ENCODE measurements at regions not wholly inside any gene's neighbourhood (a gene's known extent, or its start where the extent isn't known, plus 50 kb on each side); places are given as distances from the start of the nearest gene placed in this dataset.
A peak's percentile ranks its signal among the peaks of the same experiment; 100 is the strongest.
"Not testable (repeated sequence)": the region's sequence is repeated elsewhere in the genome, so short reads cannot be mapped to it uniquely, and the experiment has no call there.

DNA sequence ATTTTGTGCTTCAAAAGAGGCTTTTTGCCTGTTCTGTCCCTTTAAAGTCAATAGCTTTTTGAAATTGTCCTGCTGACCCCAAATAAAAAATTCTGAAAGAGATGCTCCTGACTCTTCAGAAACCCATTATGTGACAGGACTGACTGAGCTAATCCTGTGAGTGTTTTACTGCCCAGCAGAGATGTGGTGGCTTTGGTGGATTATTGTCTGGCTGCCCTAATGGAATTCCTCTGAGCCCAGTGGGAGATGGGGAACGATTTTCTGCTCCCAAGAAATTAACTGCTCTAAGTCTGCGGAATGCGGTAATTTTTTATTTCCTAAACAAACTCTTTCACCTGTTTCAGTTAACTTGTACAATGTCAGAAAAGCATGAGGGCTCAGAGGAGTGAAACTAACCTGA is 258.2 kb downstream of the IKZF2 start:
- WGBS, 2 donors = 71 to 80% methylated on average over 3 of the region's 3 CpGs
- Histone ChIP-seq H3K36me3 (ENCODE audit: low read depth, missing control alignments) (no peaks in the 10 kb centered on the region), H3K4me3 (no peak overlapping the region), H3K4me1 (no peaks in the 10 kb centered on the region), H3K9me3 (no peaks in the 10 kb centered on the region), H3K27me3 (no peaks in the 10 kb centered on the region), H3K27ac (no peak overlapping the region)
- no peak for TF ChIP-seq POLR2A (IDR thresholded peaks at IDR 0.05)
- TF ChIP-seq, protein P1, sequence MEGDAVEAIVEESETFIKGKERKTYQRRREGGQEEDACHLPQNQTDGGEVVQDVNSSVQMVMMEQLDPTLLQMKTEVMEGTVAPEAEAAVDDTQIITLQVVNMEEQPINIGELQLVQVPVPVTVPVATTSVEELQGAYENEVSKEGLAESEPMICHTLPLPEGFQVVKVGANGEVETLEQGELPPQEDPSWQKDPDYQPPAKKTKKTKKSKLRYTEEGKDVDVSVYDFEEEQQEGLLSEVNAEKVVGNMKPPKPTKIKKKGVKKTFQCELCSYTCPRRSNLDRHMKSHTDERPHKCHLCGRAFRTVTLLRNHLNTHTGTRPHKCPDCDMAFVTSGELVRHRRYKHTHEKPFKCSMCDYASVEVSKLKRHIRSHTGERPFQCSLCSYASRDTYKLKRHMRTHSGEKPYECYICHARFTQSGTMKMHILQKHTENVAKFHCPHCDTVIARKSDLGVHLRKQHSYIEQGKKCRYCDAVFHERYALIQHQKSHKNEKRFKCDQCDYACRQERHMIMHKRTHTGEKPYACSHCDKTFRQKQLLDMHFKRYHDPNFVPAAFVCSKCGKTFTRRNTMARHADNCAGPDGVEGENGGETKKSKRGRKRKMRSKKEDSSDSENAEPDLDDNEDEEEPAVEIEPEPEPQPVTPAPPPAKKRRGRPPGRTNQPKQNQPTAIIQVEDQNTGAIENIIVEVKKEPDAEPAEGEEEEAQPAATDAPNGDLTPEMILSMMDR (IDR thresholded peaks at IDR 0.05) = no peak
- intact Hi-C loops (cut with DNase I; ENCODE audit: low total_unique reads) = no loop called here
- no peak for DNase-seq

DNA sequence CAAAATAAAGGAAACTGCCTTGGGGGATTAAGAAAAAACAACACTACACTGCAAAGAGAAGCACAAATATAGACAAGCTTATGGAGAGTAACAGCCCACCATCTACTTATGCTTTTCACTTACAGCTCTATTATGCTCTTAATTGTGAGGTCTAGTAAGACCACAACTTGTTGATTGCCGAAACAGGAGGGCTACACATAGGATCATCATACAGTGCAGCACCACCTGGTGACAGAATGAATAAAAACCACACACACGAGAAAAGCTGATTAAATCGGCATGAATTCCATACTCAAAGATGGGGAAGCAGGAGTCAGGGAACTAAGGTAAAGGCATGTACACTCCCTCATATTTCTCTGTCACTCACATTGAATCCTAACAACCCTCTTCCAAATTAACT is 259.2 kb downstream of the IKZF2 start:
- 32 to 36% methylated on average over 3 of the region's 3 CpGs for WGBS, 2 donors
- H3K4me3 ChIP-seq = no peak overlapping the region
- no peaks in the 10 kb centered on the region for H3K27me3 ChIP-seq
- H3K27ac ChIP-seq = no peak overlapping the region
- no peaks in the 10 kb centered on the region for H3K4me1 ChIP-seq
- peak; percentile 20 for DNase-seq
- H3K36me3 ChIP-seq (ENCODE audit: low read depth, missing control alignments) = no peaks in the 10 kb centered on the region
- no peaks in the 10 kb centered on the region for H3K9me3 ChIP-seq
- intact Hi-C loops (cut with DNase I; ENCODE audit: low total_unique reads) = no loop called here
- TF ChIP-seq, protein P1 (IDR thresholded peaks at IDR 0.05) = peak in 1 of 3 experiments; percentile 14
- no peak for TF ChIP-seq POLR2A (IDR thresholded peaks at IDR 0.05)

DNA sequence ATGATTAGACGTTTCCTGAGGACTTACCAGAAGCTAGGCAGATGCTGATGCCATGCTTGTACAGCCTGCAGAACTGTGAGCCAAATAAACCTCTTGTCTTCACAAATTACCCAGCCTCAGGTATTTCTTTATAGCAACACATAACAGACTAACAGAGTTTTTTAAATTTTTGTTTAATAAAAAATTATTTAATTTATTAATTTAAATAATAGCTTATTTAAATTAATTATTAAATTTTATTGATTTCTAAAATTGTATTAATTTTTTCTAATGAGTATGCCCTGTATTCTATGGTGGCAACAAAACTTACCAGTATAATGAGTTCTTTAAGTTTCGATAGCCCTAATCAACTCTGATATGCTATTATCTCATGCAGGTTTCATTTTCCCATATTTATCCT is 259.8 kb downstream of the IKZF2 start:
- 73 to 85% methylated on average over 2 of the region's 2 CpGs for WGBS, 2 donors
- no peaks in the 10 kb centered on the region for H3K27me3 ChIP-seq
- DNase-seq = no peak
- H3K27ac ChIP-seq = no peak overlapping the region
- H3K4me1 ChIP-seq = no peaks in the 10 kb centered on the region
- no peak for TF ChIP-seq POLR2A (IDR thresholded peaks at IDR 0.05)
- TF ChIP-seq, protein P1 (IDR thresholded peaks at IDR 0.05) = no peak
- intact Hi-C loops (cut with DNase I; ENCODE audit: low total_unique reads) = no loop called here
- H3K4me3 ChIP-seq = no peak overlapping the region
- H3K9me3 ChIP-seq = no peaks in the 10 kb centered on the region
- H3K36me3 ChIP-seq (ENCODE audit: low read depth, missing control alignments) = no peaks in the 10 kb centered on the region

DNA sequence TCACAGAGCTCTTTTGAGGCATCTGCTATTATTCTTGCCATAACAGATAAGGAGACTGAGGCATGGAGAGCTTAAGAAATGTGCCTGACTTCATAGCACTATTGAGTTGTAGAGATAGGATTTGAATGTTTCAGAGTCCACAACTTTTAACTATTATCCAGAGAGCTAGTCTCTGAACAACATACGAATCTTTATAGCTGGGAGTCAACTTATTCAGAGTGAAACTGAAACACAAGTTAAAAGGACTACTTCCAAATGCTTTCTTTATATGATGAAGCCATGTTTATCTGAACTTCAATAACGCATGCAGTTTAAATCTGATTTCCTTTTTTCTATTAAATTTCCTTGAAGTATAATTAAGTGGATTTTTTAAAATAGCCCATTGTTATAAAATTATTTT is 268.8 kb downstream of the IKZF2 start:
- no peak overlapping the region for H3K4me3 ChIP-seq
- TF ChIP-seq, protein P1 (IDR thresholded peaks at IDR 0.05) = no peak
- TF ChIP-seq POLR2A (IDR thresholded peaks at IDR 0.05) = no peak
- no peak overlapping the region for H3K27ac ChIP-seq
- no peaks in the 10 kb centered on the region for H3K9me3 ChIP-seq
- H3K27me3 ChIP-seq = no peaks in the 10 kb centered on the region
- H3K4me1 ChIP-seq = no peaks in the 10 kb centered on the region
- H3K36me3 ChIP-seq (ENCODE audit: low read depth, missing control alignments) = no peaks in the 10 kb centered on the region
- 77 to 85% methylated on average over 2 of the region's 2 CpGs for WGBS, 2 donors
- no peak for DNase-seq
- intact Hi-C loops (cut with DNase I; ENCODE audit: low total_unique reads) = no loop called here

DNA sequence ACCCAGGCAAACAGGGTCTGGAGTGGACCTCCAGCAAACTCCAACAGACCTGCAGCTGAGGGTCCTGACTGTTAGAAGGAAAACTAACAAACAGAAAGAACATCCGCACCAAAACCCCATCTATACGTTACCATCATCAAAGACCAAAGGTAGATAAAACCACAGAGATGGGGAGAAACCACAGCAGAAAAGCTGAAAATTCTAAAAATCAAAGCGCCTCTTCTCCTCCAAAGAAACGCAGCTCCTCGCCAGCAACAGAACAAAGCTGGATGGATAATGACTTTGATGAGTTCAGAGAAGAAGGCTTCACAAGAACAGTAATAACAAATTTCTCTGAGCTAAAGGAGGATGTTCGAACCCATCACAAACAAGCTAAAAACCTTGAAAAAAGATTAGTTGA is 274.9 kb downstream of the IKZF2 start:
- H3K27me3 ChIP-seq; H3K4me1 ChIP-seq; intact Hi-C loops (cut with DNase I; ENCODE audit: low total_unique reads); DNase-seq; H3K9me3 ChIP-seq; H3K36me3 ChIP-seq (ENCODE audit: low read depth, missing control alignments); H3K4me3 ChIP-seq; H3K27ac ChIP-seq: not testable (repeated sequence)
- WGBS, 2 donors = 96% methylated on average over 6 of the region's 6 CpGs

DNA sequence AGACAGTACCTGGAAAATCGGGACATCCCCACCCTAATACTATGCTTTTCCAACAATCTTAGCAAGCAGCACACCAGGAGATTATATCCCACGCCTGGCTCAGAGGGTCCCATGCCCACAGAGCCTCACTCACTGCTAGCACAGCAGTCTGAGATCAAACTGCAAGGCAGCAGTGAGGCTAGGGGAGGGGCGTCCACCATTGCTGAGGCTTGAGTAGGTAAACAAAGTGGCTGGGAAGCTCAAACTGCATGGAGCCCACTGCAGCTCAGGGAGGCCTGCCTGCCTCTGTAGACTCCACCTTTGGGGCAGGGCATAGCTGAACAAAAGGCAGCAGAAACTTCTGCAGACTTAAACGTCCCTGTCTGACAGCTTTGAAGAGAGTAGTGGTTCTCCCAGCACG is 275.5 kb downstream of the IKZF2 start:
- DNase-seq; H3K27ac ChIP-seq; H3K27me3 ChIP-seq; H3K4me1 ChIP-seq; H3K36me3 ChIP-seq (ENCODE audit: low read depth, missing control alignments); H3K9me3 ChIP-seq; intact Hi-C loops (cut with DNase I; ENCODE audit: low total_unique reads); H3K4me3 ChIP-seq: not testable (repeated sequence)
- WGBS, 2 donors = 88 to 95% methylated on average over 4 to 5 of the region's 5 CpGs
